OCI-LY3 (cell line): ENCODE measurements at regions not wholly inside any gene's neighbourhood (a gene's known extent, or its start where the extent isn't known, plus 50 kb on each side); places are given as distances from the start of the nearest gene placed in this dataset.

Source experiments
- H2AFZ ChIP-seq: fragments of 200-600, 300-600 bp; shearing (Covaris generic); 2 replicates; pipeline ENCODE4 v1.6.0; 2014; ENCODE audit warnings: antibody characterized with exemption, low read depth, low read length
- H3K27ac ChIP-seq: fragments of 200-600, 300-600 bp; sonication (generic); 2 replicates; pipeline ENCODE4 v1.5.1; 2014; ENCODE audit warnings: mild to moderate bottlenecking, low read length, moderate library complexity, mixed read lengths
- H3K27me3 ChIP-seq: fragments of 200-600, 300-600 bp; sonication (generic); 2 replicates; pipeline ENCODE4 v1.6.1; 2014; ENCODE audit warnings: low read depth, low read length, mixed read lengths
- H3K36me3 ChIP-seq: fragments of 200-600, 300-600 bp; sonication (generic); replicated peaks from 2 replicates; pipeline ENCODE3; 2014; ENCODE audit warnings: low read depth, low read length, mixed read lengths
- H3K4me1 ChIP-seq: fragments of 300-600, 200-600 bp; sonication (generic); 2 replicates; pipeline ENCODE4 v1.6.1; 2014; ENCODE audit warnings: low read length, mixed read lengths
- H3K4me2 ChIP-seq: fragments of 200-600, 300-600 bp; sonication (generic); 2 replicates; pipeline ENCODE4 v1.6.1; 2014; ENCODE audit warnings: low read length, mixed read lengths
- H3K4me3 ChIP-seq: fragments of 300-600, 200-600 bp; sonication (generic); 2 replicates; pipeline ENCODE4 v1.5.1; 2014; ENCODE audit warnings: antibody characterized with exemption, mild to moderate bottlenecking, low read length, moderate library complexity
- H3K79me2 ChIP-seq: fragments of 300-600, 200-600 bp; shearing (Covaris generic); 2 replicates; pipeline ENCODE4 v1.6.1; 2014; ENCODE audit warnings: mild to moderate bottlenecking, low read length, mixed read lengths
- H3K9ac ChIP-seq: fragments of 300-600, 200-600 bp; shearing (Covaris generic); 2 replicates; pipeline ENCODE4 v1.6.0; 2014; ENCODE audit warnings: mild to moderate bottlenecking, low read length, moderate library complexity
- H3K9me3 ChIP-seq: fragments of 200-600, 300-600 bp; shearing (Covaris generic); 2 replicates; pipeline ENCODE4 v1.6.1; 2014; ENCODE audit warnings: low read length, mixed read lengths; ENCODE audit not compliant: insufficient read depth
- H4K20me1 ChIP-seq: fragments of 200-600, 300-600 bp; sonication (generic); 2 replicates; pipeline ENCODE4 v1.6.1; 2016; ENCODE audit warnings: low read length, mixed read lengths; ENCODE audit not compliant: insufficient read depth
- EZH2phosphoT487 ChIP-seq: fragments of 200-600 bp; shearing (Covaris generic); IDR thresholded peaks from 2 replicates; pipeline ENCODE4 v1.6.1; 2018; ENCODE audit warnings: antibody characterized with exemption, mixed run types, low read depth
- TF ChIP-seq, protein P1 (sequence below): fragments of 200-600, 300-600 bp; sonication (generic); IDR thresholded peaks from 2 replicates; pipeline ENCODE4 v1.5.1; 2014; ENCODE audit warnings: antibody characterized with exemption, low read length, low read depth

DNA sequence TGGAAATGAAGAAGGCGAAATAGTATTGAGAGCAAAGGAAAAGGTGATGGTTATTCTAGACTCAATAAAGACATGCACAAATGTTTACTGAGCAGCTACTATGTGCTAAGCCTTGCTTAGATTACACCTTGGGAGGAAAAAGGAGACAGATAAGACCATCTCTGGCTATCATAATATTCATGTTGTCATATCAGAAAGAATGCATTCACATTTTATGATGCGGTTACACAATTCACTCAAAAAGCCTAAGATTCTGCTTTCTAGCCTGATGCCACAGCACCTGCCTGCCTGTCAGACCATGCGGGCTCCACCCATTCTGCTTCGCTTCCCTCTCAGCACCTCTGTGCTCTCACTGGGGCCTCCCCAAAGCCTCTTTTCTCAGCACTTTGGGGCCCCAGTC is 100.9 kb downstream of the JCAD start:
- no peaks in the 10 kb centered on the region for H3K79me2 ChIP-seq
- TF ChIP-seq, protein P1, sequence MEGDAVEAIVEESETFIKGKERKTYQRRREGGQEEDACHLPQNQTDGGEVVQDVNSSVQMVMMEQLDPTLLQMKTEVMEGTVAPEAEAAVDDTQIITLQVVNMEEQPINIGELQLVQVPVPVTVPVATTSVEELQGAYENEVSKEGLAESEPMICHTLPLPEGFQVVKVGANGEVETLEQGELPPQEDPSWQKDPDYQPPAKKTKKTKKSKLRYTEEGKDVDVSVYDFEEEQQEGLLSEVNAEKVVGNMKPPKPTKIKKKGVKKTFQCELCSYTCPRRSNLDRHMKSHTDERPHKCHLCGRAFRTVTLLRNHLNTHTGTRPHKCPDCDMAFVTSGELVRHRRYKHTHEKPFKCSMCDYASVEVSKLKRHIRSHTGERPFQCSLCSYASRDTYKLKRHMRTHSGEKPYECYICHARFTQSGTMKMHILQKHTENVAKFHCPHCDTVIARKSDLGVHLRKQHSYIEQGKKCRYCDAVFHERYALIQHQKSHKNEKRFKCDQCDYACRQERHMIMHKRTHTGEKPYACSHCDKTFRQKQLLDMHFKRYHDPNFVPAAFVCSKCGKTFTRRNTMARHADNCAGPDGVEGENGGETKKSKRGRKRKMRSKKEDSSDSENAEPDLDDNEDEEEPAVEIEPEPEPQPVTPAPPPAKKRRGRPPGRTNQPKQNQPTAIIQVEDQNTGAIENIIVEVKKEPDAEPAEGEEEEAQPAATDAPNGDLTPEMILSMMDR: no peak
- TF ChIP-seq EZH2phosphoT487: no peak
- H3K4me3 ChIP-seq: no peak overlapping the region
- H3K9me3 ChIP-seq: no peaks in the 10 kb centered on the region
- H2AFZ ChIP-seq: no peak overlapping the region
- no peak overlapping the region for H3K9ac ChIP-seq
- no peaks in the 10 kb centered on the region for H4K20me1 ChIP-seq
- no peaks in the 10 kb centered on the region for H3K4me1 ChIP-seq
- no peaks in the 10 kb centered on the region for H3K27me3 ChIP-seq
- H3K36me3 ChIP-seq: no peaks in the 10 kb centered on the region
- no peak overlapping the region for H3K27ac ChIP-seq
- H3K4me2 ChIP-seq: no peak overlapping the region

GRCh38 chr10:29957907-29958331 is 101.5 kb downstream of the JCAD start:
- Histone ChIP-seq H3K36me3 (no peaks in the 10 kb centered on the region), H3K4me2 (no peak overlapping the region), H3K9me3 (no peaks in the 10 kb centered on the region), H3K9ac (no peak overlapping the region), H2AFZ (no peak overlapping the region), H3K27ac (no peak overlapping the region), H3K4me3 (no peak overlapping the region), H3K27me3 (no peaks in the 10 kb centered on the region), H3K79me2 (no peaks in the 10 kb centered on the region), H3K4me1 (no peaks in the 10 kb centered on the region), H4K20me1 (no peaks in the 10 kb centered on the region)
- TF ChIP-seq EZH2phosphoT487: no peak
- TF ChIP-seq, protein P1: no peak

DNA sequence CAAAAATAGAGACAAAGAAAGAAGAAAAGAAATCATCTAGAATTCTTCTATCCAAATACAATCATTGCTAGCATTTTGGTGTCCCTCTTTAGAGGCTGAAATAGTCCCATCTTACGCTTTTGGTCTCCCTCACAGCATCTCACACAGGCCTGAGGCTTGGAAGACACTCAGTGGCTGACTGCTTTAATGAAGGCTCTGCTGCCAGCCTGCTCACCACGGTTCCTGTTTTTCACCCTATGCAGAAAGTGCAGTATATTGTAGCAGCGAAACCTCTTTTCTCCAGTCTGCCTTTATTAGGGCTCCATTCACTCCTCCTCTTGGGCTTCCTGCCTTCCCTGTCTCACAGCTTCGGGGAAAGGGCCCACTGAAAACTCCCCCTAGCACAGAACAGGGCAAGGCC is 102.2 kb downstream of the JCAD start:
- H3K36me3 ChIP-seq: no peaks in the 10 kb centered on the region
- TF ChIP-seq EZH2phosphoT487: no peak
- TF ChIP-seq, protein P1: no peak
- H3K27me3 ChIP-seq: no peaks in the 10 kb centered on the region
- no peaks in the 10 kb centered on the region for H3K79me2 ChIP-seq
- no peak overlapping the region for H3K27ac ChIP-seq
- H3K9ac ChIP-seq: no peak overlapping the region
- H2AFZ ChIP-seq: no peak overlapping the region
- H3K4me1 ChIP-seq: no peaks in the 10 kb centered on the region
- no peak overlapping the region for H3K4me2 ChIP-seq
- H4K20me1 ChIP-seq: no peaks in the 10 kb centered on the region
- no peak overlapping the region for H3K4me3 ChIP-seq
- H3K9me3 ChIP-seq: no peaks in the 10 kb centered on the region

DNA sequence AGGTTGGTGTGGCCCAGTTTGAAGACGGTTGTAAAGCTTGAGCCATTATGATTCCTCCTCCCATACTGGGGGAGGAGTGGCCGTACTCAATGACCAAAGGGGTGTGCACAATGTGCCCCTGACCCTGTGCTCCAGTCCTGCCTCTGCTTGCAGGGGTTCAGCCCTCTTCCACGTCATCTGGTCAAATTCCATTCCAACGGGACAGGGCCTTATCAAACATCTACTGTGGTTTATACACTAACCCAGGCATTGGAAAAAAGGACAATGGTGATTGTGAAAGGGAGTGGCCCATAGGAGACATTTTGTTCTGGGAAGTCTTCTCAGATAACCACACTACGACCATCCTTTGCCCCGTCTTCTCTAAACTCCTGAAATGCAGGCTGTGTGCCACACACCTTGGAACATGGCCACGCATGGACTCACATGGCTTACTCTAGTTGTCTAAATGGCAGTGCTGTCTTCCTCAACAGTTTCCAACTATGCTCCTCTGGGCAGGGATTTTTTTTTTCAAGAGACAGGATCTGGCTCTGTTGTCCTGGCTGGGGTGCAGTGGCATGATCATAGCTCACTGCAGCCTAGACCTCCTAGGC is 103.0 kb downstream of the JCAD start:
- Histone ChIP-seq H2AFZ (no peak overlapping the region), H3K79me2 (no peaks in the 10 kb centered on the region), H3K4me1 (no peaks in the 10 kb centered on the region), H3K9ac (no peak overlapping the region), H3K36me3 (no peaks in the 10 kb centered on the region), H3K9me3 (no peaks in the 10 kb centered on the region), H3K27me3 (no peaks in the 10 kb centered on the region), H3K4me2 (no peak overlapping the region), H3K27ac (no peak overlapping the region), H3K4me3 (no peak overlapping the region), H4K20me1 (no peaks in the 10 kb centered on the region)
- TF ChIP-seq, protein P1: no peak
- no peak for TF ChIP-seq EZH2phosphoT487
